H54 (cell line): ENCODE measurements at regions not wholly inside any gene's neighbourhood (a gene's known extent, or its start where the extent isn't known, plus 50 kb on each side); places are given as distances from the start of the nearest gene placed in this dataset.

ENCODE experiments used
- DNase-seq: peaks from one replicate; pipeline ENCODE4 v3.0.0; 2011; ENCODE audit warnings: low spot score, mixed read lengths; ENCODE audit not compliant: insufficient read length
- FAIRE-seq: peaks from 3 replicates; lab custom pipeline; 2011; peaks lifted over from hg19 to GRCh38; lab: Jason Lieb, UNC
- POLR2A ChIP-seq: IDR thresholded peaks from 2 replicates; pipeline ENCODE4 v1.6.1; 2011; ENCODE audit warnings: low read depth, mild to moderate bottlenecking, low read length

DNA sequence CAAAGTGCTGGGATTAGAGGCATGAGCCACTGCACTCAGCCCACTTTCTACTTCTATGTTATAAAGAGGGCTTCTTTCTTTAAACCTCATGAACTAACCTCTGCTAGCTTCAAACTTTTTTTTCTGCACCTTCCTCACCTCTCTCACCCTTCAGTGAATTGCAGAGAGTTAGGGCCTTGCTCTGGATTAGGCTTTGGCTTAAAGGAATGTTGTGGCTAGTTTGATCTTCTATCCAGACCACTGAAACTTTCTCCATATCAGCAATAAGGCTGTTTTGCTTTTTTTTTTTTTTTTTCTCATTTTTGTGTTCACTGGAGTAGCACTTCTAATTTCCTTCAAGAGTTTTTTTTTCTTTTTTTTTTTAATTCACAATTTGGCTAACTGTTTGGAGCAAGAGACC, 216.4 kb upstream of the MAP3K1 start:
- no peak for TF ChIP-seq POLR2A
- DNase-seq (no peak), FAIRE-seq (no peak)

GRCh38 chr5:56596155-56596554, 219.2 kb upstream of the MAP3K1 start:
- no peak for DNase-seq
- TF ChIP-seq POLR2A: no peak
- no peak for FAIRE-seq

DNA sequence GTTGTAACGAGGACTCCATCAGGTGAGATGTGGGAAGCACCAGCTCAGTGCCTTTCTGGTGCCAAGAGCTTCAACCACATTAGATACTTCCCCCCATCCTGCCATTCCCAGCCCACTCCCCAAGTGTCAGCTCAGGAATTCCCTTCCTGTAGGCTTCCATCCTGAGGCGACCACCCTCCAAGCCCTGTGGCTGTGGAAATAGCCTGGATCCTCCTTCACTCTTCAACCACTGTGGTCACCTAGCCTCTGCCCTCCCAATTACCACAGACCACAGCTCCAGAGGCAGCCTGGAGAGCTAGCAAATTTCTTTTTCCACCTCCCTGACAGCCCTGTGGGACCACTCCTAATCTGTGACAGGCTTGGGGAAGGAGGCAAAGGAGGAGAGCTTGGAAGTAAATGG, 219.8 kb upstream of the MAP3K1 start:
- DNase-seq (no peak), FAIRE-seq (no peak)
- TF ChIP-seq POLR2A: no peak

DNA sequence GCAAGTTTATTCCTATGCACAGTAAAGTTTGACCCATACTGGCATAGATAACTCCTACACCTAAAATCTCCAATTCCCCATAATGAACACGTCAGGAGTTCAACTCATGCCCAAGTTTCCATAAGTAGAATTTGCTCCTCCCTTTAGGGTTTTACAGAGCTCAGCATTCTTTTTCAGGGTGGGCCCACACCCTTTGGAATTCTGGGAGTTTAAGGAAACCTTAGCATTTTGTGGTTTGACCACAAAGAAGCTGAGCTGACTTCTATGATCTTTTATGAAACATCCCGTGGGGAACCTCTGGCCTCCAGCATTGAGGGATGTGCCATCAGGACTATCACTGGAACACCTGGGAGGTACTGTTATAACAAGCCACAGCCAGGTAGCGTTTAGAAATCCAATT, 220.6 kb upstream of the MAP3K1 start:
- DNase-seq: no peak
- FAIRE-seq: no peak
- TF ChIP-seq POLR2A: no peak

- TF ChIP-seq POLR2A: no peak
- DNase-seq: no peak
- no peak for FAIRE-seq
Measured at GRCh38 chr5:56591081-56591480, 224.3 kb upstream of the MAP3K1 start.

- DNase-seq (no peak), FAIRE-seq (no peak)
- TF ChIP-seq POLR2A: no peak
Measured at GRCh38 chr5:56589481-56589860, 225.9 kb upstream of the MAP3K1 start.

- no peak for TF ChIP-seq POLR2A
- DNase-seq: no peak
- FAIRE-seq: no peak
Measured at GRCh38 chr5:56588636-56589480, 226.5 kb upstream of the MAP3K1 start.

DNA sequence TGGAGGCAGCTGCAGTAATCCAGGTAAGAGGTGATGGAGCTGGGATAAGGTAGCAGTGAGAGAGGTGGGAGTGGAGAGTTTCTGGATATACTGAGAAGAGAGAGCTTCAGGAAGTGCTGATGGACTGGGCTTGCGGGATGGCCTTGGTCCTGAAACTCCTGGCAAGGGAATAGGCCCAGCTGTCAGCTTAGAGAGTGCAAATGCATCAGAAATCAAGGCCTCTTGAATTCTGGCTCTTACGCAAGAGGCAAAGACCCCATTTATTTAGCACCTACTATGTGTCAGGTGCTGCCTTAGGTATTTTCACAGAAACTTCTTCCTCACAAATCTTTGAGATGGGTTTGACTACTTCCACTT, 227.2 kb upstream of the MAP3K1 start:
- FAIRE-seq (no peak), DNase-seq (no peak)
- no peak for TF ChIP-seq POLR2A

- no peak for DNase-seq
- TF ChIP-seq POLR2A: no peak
- no peak for FAIRE-seq
Measured at GRCh38 chr5:56587381-56588130, 227.8 kb upstream of the MAP3K1 start.

DNA sequence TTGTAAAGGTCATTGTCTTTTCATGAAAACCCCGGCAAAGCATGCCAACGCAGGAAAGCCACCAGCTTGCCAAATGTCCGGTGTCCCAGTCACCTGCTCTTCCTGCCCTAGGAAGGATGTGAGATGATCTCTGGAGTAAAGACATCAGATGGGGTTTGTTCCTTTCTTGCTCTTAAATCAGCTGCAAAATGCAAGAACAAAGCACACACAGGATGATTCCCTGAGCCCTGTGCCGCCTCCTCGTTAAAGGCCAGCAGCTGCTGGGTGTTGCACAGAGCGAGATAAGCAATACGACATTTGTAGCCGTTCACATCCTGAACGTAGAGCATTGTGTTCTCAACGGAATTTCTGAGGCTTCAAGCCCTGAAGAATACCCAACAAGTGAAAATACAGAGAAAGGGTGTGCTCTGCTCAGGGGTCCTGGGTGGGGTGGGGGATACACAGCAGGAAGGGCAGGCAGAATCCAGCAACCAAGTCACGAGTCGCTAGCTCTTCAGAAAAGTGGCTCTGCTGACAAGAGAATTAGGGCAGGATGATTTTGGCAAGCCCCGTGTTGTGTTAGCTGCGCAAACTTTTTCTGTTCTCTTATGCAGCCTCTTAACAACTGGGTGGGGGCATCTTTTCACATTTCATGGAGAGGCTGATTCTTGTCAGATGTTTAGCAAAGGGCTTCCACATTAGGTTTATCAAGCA, 229.2 kb upstream of the MAP3K1 start:
- no peak for TF ChIP-seq POLR2A
- DNase-seq (no peak), FAIRE-seq (no peak)

DNA sequence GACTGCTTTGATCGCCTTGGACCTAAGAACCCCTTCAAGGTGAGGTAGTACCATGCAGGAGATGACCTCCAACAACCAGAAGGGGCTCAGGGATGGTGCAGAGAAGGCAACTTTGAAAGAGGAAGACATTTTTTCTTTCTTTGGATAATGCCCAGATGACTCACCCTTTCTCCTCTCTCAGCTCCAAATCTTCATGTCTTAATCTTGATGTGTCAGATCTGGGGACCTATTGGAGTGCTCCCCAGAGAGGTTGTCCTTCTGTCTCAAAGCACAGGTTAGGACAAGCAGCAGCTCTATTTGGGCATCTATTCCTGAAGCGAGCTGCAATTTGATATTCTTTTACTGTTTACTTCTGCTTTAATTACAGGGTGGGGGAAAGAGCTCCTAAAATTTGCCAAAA, 229.9 kb upstream of the MAP3K1 start:
- FAIRE-seq: no peak
- TF ChIP-seq POLR2A: no peak
- no peak for DNase-seq

DNA sequence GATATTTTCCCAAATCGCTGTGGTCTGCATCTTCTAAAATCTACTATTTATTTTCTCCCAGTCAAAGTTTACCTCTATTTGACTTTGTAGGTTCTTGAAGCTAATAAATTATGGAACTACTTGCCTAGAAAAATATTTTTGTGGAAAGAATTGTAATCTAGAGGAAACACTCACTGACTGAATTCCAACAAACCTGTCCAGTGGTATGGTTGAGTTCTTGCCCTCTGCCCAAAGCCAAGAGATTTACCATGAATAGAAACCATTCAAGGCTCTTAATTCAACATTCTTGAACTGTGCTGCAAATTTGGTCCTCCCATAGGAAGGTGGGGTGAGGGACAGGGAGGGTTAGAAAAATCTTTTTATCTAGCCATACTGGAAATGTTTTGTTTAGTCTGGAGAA, 233.9 kb upstream of the MAP3K1 start:
- FAIRE-seq (no peak), DNase-seq (no peak)
- no peak for TF ChIP-seq POLR2A

GRCh38 chr5:56580864-56581263, 234.5 kb upstream of the MAP3K1 start:
- TF ChIP-seq POLR2A: no peak
- FAIRE-seq (no peak), DNase-seq (no peak)

- FAIRE-seq (no peak), DNase-seq (no peak)
- TF ChIP-seq POLR2A: no peak
Measured at GRCh38 chr5:56575821-56576220, 239.5 kb upstream of the MAP3K1 start.
